ENCODE measurements at regions not wholly inside any gene's neighbourhood (a gene's known extent, or its start where the extent isn't known, plus 50 kb on each side); places are given as distances from the start of the nearest gene placed in this dataset.
"Not testable (repeated sequence)": the region's sequence is repeated elsewhere in the genome, so short reads cannot be mapped to it uniquely, and the experiment has no call there.

DNA sequence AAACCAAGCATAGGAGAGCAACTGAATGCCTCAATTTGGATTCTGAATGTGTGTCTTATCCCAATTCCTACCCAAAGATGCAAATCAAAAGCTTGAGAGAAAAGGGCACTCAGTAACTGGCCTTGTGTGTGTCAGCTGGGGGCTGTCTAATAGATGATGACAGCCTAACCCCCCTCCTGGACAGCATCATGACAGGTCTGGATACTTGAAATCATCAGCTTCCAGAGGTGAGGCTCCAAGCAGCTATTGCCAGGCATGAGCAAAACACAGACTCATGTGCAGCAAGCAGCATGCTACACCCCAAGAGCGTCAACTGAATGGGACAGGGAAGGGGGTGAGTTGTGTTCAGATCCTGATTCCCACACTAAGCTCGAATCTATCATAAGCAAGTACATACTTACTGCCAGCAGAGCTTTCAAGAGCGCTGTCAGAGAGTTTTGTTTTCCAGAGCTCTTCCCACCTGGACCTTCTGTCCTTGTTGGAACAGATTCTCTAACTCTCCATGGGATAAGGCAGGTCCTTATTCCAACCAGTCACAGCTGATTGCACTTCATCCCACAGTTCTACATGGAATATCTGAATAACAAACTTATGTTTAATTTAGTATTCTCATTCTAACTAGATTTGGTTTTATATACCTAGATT is 467.5 kb downstream of the DTWD2 start:
- Mint-ChIP-seq H3K4me3 (no peak overlapping the region), H3K36me3 (ENCODE audit: insufficient read depth in 2 of 2) (no peaks in the 10 kb centered on the region), H3K4me1 (ENCODE audit: low read depth) (no peaks in the 10 kb centered on the region), H3K27ac (no peak overlapping the region), H3K27me3 (ENCODE audit: low read depth) (no peaks in the 10 kb centered on the region), H3K9me3 (peaks cover 0 to 3% of the 10 kb centered on the region in 2 donors)
- ATAC-seq (replicated peaks in 1 of 2) (no peak), DNase-seq (no peak)

DNA sequence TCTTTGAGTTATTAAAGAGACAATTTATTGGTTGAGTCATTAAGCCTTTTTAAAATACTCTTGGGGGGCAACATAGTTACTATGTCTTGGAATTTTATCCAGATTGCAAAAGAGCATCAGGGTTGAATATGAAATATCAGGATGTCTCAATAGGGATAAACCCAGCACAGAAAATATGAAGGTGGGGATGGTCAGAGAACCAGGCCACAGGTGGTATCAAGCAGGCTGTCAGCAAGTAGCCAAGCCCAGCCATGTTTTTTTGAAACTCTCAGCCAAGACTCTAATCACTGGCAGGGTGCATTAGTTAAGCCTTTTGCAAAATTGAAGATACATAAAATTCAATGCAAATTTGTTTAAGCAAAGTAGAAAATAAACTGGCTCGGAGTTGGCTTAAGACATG is 468.9 kb downstream of the DTWD2 start:
- Mint-ChIP-seq H3K27me3 (ENCODE audit: low read depth) (no peaks in the 10 kb centered on the region), H3K4me1 (ENCODE audit: low read depth) (no peaks in the 10 kb centered on the region), H3K4me3 (no peak overlapping the region), H3K27ac (no peak overlapping the region), H3K36me3 (ENCODE audit: insufficient read depth in 2 of 2) (no peaks in the 10 kb centered on the region), H3K9me3 (peaks cover 0 to 3% of the 10 kb centered on the region in 2 donors)
- no peak for DNase-seq
- ATAC-seq (replicated peaks in 1 of 2) = no peak

GRCh38 chr5:118518720-118519119 is 469.6 kb downstream of the DTWD2 start:
- no peaks in the 10 kb centered on the region for H3K4me1 Mint-ChIP-seq (ENCODE audit: low read depth)
- H3K4me3 Mint-ChIP-seq = no peak overlapping the region
- H3K27me3 Mint-ChIP-seq (ENCODE audit: low read depth) = no peaks in the 10 kb centered on the region
- no peak for DNase-seq
- no peak overlapping the region for H3K27ac Mint-ChIP-seq
- H3K36me3 Mint-ChIP-seq (ENCODE audit: insufficient read depth in 2 of 2) = no peaks in the 10 kb centered on the region
- peaks cover 0 to 3% of the 10 kb centered on the region in 2 donors for H3K9me3 Mint-ChIP-seq
- no peak for ATAC-seq (replicated peaks in 1 of 2)

DNA sequence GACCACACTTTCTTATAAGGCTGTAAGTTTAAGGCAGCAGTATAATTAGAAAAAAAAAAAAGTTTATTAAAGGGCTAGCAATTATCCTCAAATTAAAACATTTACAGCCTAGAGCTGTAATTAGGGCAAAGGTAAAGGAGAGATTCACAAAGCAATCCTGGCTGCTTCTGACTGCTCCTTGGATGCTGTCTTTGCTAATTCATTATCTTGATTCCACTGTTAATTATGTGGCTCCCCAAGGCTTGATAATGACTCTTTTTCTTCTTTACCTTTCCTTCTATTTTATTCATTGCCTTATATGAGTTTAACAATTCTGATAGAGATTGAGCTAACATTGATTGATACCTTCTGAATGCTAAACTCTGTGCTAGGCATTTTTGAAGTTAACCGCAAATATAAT is 476.5 kb downstream of the DTWD2 start:
- H3K9me3 Mint-ChIP-seq = peaks cover 0 to 2% of the 10 kb centered on the region in 2 donors
- ATAC-seq (replicated peaks in 1 of 2) = no peak
- no peak for DNase-seq
- no peak overlapping the region for H3K4me3 Mint-ChIP-seq
- no peaks in the 10 kb centered on the region for H3K36me3 Mint-ChIP-seq (ENCODE audit: insufficient read depth in 2 of 2)
- H3K27ac Mint-ChIP-seq = no peak overlapping the region
- H3K27me3 Mint-ChIP-seq (ENCODE audit: low read depth) = no peaks in the 10 kb centered on the region
- no peaks in the 10 kb centered on the region for H3K4me1 Mint-ChIP-seq (ENCODE audit: low read depth)

GRCh38 chr5:118506217-118506852 is 482.0 kb downstream of the DTWD2 start:
- DNase-seq (no peak), ATAC-seq (replicated peaks in 1 of 2) (no peak)
- Mint-ChIP-seq H3K27me3 (ENCODE audit: low read depth) (no peaks in the 10 kb centered on the region), H3K4me3 (no peak overlapping the region), H3K27ac (no peak overlapping the region), H3K36me3 (ENCODE audit: insufficient read depth in 2 of 2) (no peaks in the 10 kb centered on the region), H3K4me1 (ENCODE audit: low read depth) (no peaks in the 10 kb centered on the region), H3K9me3 (peaks cover 6 to 7% of the 10 kb centered on the region in 2 donors)

GRCh38 chr5:118502232-118502631 is 486.1 kb downstream of the DTWD2 start:
- H3K4me3 Mint-ChIP-seq; H3K27me3 Mint-ChIP-seq (ENCODE audit: low read depth); H3K36me3 Mint-ChIP-seq (ENCODE audit: insufficient read depth in 2 of 2); ATAC-seq (replicated peaks in 1 of 2); H3K27ac Mint-ChIP-seq; H3K4me1 Mint-ChIP-seq (ENCODE audit: low read depth); H3K9me3 Mint-ChIP-seq; DNase-seq: not testable (repeated sequence)

GRCh38 chr5:118491351-118491750 is 497.0 kb downstream of the DTWD2 start:
- Mint-ChIP-seq H3K27ac (no peak overlapping the region), H3K9me3 (peaks cover 2 to 4% of the 10 kb centered on the region in 2 donors), H3K4me3 (no peak overlapping the region), H3K27me3 (ENCODE audit: low read depth) (no peaks in the 10 kb centered on the region), H3K36me3 (ENCODE audit: insufficient read depth in 2 of 2) (no peaks in the 10 kb centered on the region), H3K4me1 (ENCODE audit: low read depth) (no peaks in the 10 kb centered on the region)
- no peak for DNase-seq
- no peak for ATAC-seq (replicated peaks in 1 of 2)

GRCh38 chr5:118486647-118487225 is 501.6 kb downstream of the DTWD2 start:
- Mint-ChIP-seq H3K27ac (no peak overlapping the region), H3K9me3 (peaks cover 3 to 4% of the 10 kb centered on the region in 2 donors), H3K27me3 (ENCODE audit: low read depth) (no peaks in the 10 kb centered on the region), H3K4me1 (ENCODE audit: low read depth) (no peaks in the 10 kb centered on the region), H3K36me3 (ENCODE audit: insufficient read depth in 2 of 2) (no peaks in the 10 kb centered on the region), H3K4me3 (no peak overlapping the region)
- ATAC-seq (replicated peaks in 1 of 2) (no peak), DNase-seq (no peak)

DNA sequence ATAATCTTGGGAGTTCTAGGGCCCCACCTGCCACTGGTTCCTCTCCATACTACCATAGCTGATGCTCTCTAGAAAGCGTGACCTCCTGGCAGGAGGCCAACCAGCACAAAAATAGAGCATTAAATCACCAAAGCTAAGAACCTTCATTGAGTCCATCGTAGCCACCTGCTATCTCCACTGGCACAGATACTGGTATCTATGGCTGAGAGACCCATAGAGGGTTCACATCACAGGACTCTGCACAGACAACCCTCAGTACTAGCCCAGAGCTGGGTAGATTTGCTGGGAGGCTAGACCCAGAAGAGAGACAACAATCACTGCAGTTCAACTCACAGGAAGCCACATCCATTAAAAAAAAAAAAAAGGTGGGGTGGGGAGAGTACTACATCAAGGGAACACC is 509.1 kb downstream of the DTWD2 start:
- Mint-ChIP-seq H3K4me1 (ENCODE audit: low read depth) (no peaks in the 10 kb centered on the region), H3K27me3 (ENCODE audit: low read depth) (no peaks in the 10 kb centered on the region), H3K4me3 (no peak overlapping the region), H3K36me3 (ENCODE audit: insufficient read depth in 2 of 2) (peaks cover 1 to 2% of the 10 kb centered on the region in 2 donors), H3K9me3 (peaks cover 3 to 5% of the 10 kb centered on the region in 2 donors), H3K27ac (no peak overlapping the region)
- DNase-seq (no peak), ATAC-seq (replicated peaks in 1 of 2) (no peak)

- Mint-ChIP-seq H3K27me3 (ENCODE audit: low read depth) (no peaks in the 10 kb centered on the region), H3K4me3 (no peak overlapping the region), H3K9me3 (peaks cover 1 to 5% of the 10 kb centered on the region in 2 donors), H3K27ac (no peak overlapping the region), H3K36me3 (ENCODE audit: insufficient read depth in 2 of 2) (peaks cover 1 to 2% of the 10 kb centered on the region in 2 donors), H3K4me1 (ENCODE audit: low read depth) (no peaks in the 10 kb centered on the region)
- DNase-seq (no peak), ATAC-seq (replicated peaks in 1 of 2) (no peak)
These were observed 509.5 kb downstream of the DTWD2 start for GRCh38 chr5:118478852-118479251.

- ATAC-seq (replicated peaks in 1 of 2) (no peak), DNase-seq (no peak)
- H3K9me3 Mint-ChIP-seq = peaks cover 0 to 1% of the 10 kb centered on the region in 2 donors
- no peak overlapping the region for H3K4me3 Mint-ChIP-seq
- H3K36me3 Mint-ChIP-seq (ENCODE audit: insufficient read depth in 2 of 2) = no peaks in the 10 kb centered on the region
- no peaks in the 10 kb centered on the region for H3K27me3 Mint-ChIP-seq (ENCODE audit: low read depth)
- no peak overlapping the region for H3K27ac Mint-ChIP-seq
- H3K4me1 Mint-ChIP-seq (ENCODE audit: low read depth) = no peaks in the 10 kb centered on the region
These were observed 520.3 kb downstream of the DTWD2 start for GRCh38 chr5:118468085-118468484.

GRCh38 chr5:118467103-118467502 is 521.2 kb downstream of the DTWD2 start:
- no peaks in the 10 kb centered on the region for H3K27me3 Mint-ChIP-seq (ENCODE audit: low read depth)
- no peaks in the 10 kb centered on the region for H3K4me1 Mint-ChIP-seq (ENCODE audit: low read depth)
- no peaks in the 10 kb centered on the region for H3K36me3 Mint-ChIP-seq (ENCODE audit: insufficient read depth in 2 of 2)
- no peak overlapping the region for H3K4me3 Mint-ChIP-seq
- no peak for DNase-seq
- peaks cover 0 to 1% of the 10 kb centered on the region in 2 donors for H3K9me3 Mint-ChIP-seq
- ATAC-seq (replicated peaks in 1 of 2) = no peak
- H3K27ac Mint-ChIP-seq = no peak overlapping the region

DNA sequence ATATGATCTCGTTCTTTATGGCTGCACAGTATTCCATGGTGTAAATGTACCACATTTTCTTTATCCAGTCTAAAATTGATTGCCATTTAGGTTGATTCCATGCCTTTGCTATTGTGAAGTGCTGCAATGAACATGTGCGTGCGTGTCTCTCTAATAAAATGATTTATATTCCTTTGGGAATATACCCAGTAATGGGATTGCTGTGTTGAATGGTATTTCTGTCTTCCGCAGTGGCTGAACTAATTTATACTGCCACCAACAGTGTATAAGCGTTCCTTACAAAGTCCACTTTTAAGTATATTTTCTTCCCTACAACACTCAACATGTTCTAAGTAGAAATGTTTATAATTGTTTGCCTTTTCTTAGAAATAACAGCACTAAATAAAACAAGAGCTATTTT is 521.9 kb downstream of the DTWD2 start:
- DNase-seq = no peak
- H3K9me3 Mint-ChIP-seq = peaks cover 0 to 1% of the 10 kb centered on the region in 2 donors
- no peak for ATAC-seq (replicated peaks in 1 of 2)
- H3K4me1 Mint-ChIP-seq (ENCODE audit: low read depth) = no peaks in the 10 kb centered on the region
- H3K27ac Mint-ChIP-seq = no peak overlapping the region
- no peaks in the 10 kb centered on the region for H3K36me3 Mint-ChIP-seq (ENCODE audit: insufficient read depth in 2 of 2)
- H3K27me3 Mint-ChIP-seq (ENCODE audit: low read depth) = no peaks in the 10 kb centered on the region
- no peak overlapping the region for H3K4me3 Mint-ChIP-seq

Data from activated T-cell treated with anti-CD3 and anti-CD28 coated beads, Interleukin-2, amount 50 U/mL, for 72 hours (primary cell).